Hematopoietic multipotent progenitor cell treated with erythropoietin and hydrocortisone succinate and interleukin-3 and kit ligand, for 4 days (in vitro differentiated cells): ENCODE measurements at regions not wholly inside any gene's neighbourhood (a gene's known extent, or its start where the extent isn't known, plus 50 kb on each side); places are given as distances from the start of the nearest gene placed in this dataset.
"Not testable (repeated sequence)": the region's sequence is repeated elsewhere in the genome, so short reads cannot be mapped to it uniquely, and the experiment has no call there.

Experiments used
- DNase-seq: peaks from one replicate; pipeline ENCODE4 v3.0.0-alpha.2; 2015

GRCh38 chr4:64715741-64716140 lies 306.5 kb upstream of the TECRL start:
- DNase-seq, result no peak

GRCh38 chr4:64713256-64713840 lies 304.1 kb upstream of the TECRL start:
- peak; percentile 60 for DNase-seq

GRCh38 chr4:64712590-64712989 lies 303.3 kb upstream of the TECRL start:
- no peak for DNase-seq

- DNase-seq, result no peak
Measured at GRCh38 chr4:64705989-64706388, 296.7 kb upstream of the TECRL start.

GRCh38 chr4:64698171-64698570 lies 288.9 kb upstream of the TECRL start:
- DNase-seq, result no peak

- DNase-seq, result no peak
Measured at GRCh38 chr4:64682946-64683345, 273.7 kb upstream of the TECRL start.

- DNase-seq, result no peak
Measured at GRCh38 chr4:64682481-64682880, 273.2 kb upstream of the TECRL start.

GRCh38 chr4:64673121-64673520 lies 263.9 kb upstream of the TECRL start:
- not testable (repeated sequence) for DNase-seq

- DNase-seq, result no peak
Measured at GRCh38 chr4:64670647-64671046, 261.4 kb upstream of the TECRL start.

GRCh38 chr4:64643841-64644240 lies 234.6 kb upstream of the TECRL start:
- no peak for DNase-seq

- DNase-seq, result no peak
Measured at GRCh38 chr4:64642936-64643335, 233.7 kb upstream of the TECRL start.

GRCh38 chr4:64640402-64640801 lies 231.2 kb upstream of the TECRL start:
- not testable (repeated sequence) for DNase-seq

GRCh38 chr4:64625438-64625837 lies 216.2 kb upstream of the TECRL start:
- no peak for DNase-seq

- peak; percentile 4 for DNase-seq
Measured at GRCh38 chr4:64617800-64618199, 208.6 kb upstream of the TECRL start.

GRCh38 chr4:64614276-64614675 lies 205.0 kb upstream of the TECRL start:
- DNase-seq, result no peak

GRCh38 chr4:64613046-64613445 lies 203.8 kb upstream of the TECRL start:
- no peak for DNase-seq

- DNase-seq, result no peak
Measured at GRCh38 chr4:64598066-64598465, 188.8 kb upstream of the TECRL start.

- DNase-seq, result no peak
Measured at GRCh38 chr4:64594723-64595122, 185.5 kb upstream of the TECRL start.

GRCh38 chr4:64588507-64588906 lies 179.3 kb upstream of the TECRL start:
- DNase-seq, result no peak

GRCh38 chr4:64584981-64585557 lies 175.8 kb upstream of the TECRL start:
- peak; percentile 77 for DNase-seq

GRCh38 chr4:64584125-64584524 lies 174.9 kb upstream of the TECRL start:
- peak; percentile 3 for DNase-seq

GRCh38 chr4:64582492-64582891 lies 173.2 kb upstream of the TECRL start:
- DNase-seq, result no peak

GRCh38 chr4:64581422-64581821 lies 172.2 kb upstream of the TECRL start:
- DNase-seq, result no peak

GRCh38 chr4:64564126-64564525 lies 154.9 kb upstream of the TECRL start:
- no peak for DNase-seq

- DNase-seq, result no peak
Measured at GRCh38 chr4:64559571-64559970, 150.3 kb upstream of the TECRL start.
